Gastroesophageal sphincter (tissue), 3 donors: ENCODE measurements at regions not wholly inside any gene's neighbourhood (a gene's known extent, or its start where the extent isn't known, plus 50 kb on each side); places are given as distances from the start of the nearest gene placed in this dataset.

Experiments
- CTCF ChIP-seq, 4 experiments: fragments of 200-600 bp in 2 of 4; fragments of 450-650 bp in 2 of 4; sonication (generic) in 1 of 4; IDR thresholded peaks; one replicate each; pipeline ENCODE4 v1.5.1; 2017 to 2019; ENCODE audit warnings: antibody characterized with exemption in 4 of 4, mild to moderate bottlenecking in 2 of 4, moderate library complexity in 2 of 4
- EP300 ChIP-seq: sonication (generic); formaldehyde crosslinking; IDR thresholded peaks from one replicate; pipeline ENCODE4 v1.6.1; 2017; ENCODE audit warnings: antibody characterized with exemption, mild to moderate bottlenecking
- POLR2A ChIP-seq, 2 donors: fragments of 450-650 bp; IDR thresholded peaks; one replicate each; pipeline ENCODE4 v1.6.1; 2017; ENCODE audit warnings: antibody characterized with exemption in 2 of 2, mild to moderate bottlenecking in 2 of 2, moderate library complexity in 1 of 2

GRCh38 chr16:62967611-62968010 lies 931.4 kb upstream of the CDH8 start:
- TF ChIP-seq CTCF (IDR thresholded peaks at IDR 0.05) (no peak), POLR2A (IDR thresholded peaks at IDR 0.05) (no peak), EP300 (no peak)
